ENCODE measurements at regions not wholly inside any gene's neighbourhood (a gene's known extent, or its start where the extent isn't known, plus 50 kb on each side); places are given as distances from the start of the nearest gene placed in this dataset.

GRCh38 chr17:71464751-71465150 lies 656.1 kb upstream of the SOX9 start:
- no peak overlapping the region for H3K27ac Mint-ChIP-seq
- H3K9me3 Mint-ChIP-seq, result no peaks in the 10 kb centered on the region
- ChIA-PET CTCF (no interaction called here), POLR2A (no interaction called here)
- no peak for ATAC-seq
- DNase-seq, result no peak
- H3K27me3 Mint-ChIP-seq, result no peaks in the 10 kb centered on the region
- H3K4me3 Mint-ChIP-seq, result no peak overlapping the region
- H3K4me1 Mint-ChIP-seq (ENCODE audit: low read depth), result no peaks in the 10 kb centered on the region
- intact Hi-C loops (cut with micrococcal nuclease), result no loop called here
- no peak for TF ChIP-seq CTCF (IDR thresholded peaks at IDR 0.05)
- H3K36me3 Mint-ChIP-seq (ENCODE audit: low read depth), result no peaks in the 10 kb centered on the region

- DNase-seq (no peak), ATAC-seq (no peak)
- no peak for TF ChIP-seq CTCF (IDR thresholded peaks at IDR 0.05)
- Mint-ChIP-seq H3K9me3 (no peaks in the 10 kb centered on the region), H3K36me3 (ENCODE audit: low read depth) (no peaks in the 10 kb centered on the region), H3K27me3 (no peaks in the 10 kb centered on the region), H3K27ac (no peak overlapping the region), H3K4me1 (ENCODE audit: low read depth) (no peaks in the 10 kb centered on the region), H3K4me3 (no peak overlapping the region)
- CTCF ChIA-PET, result no interaction called here
- POLR2A ChIA-PET, result no interaction called here
- intact Hi-C loops (cut with micrococcal nuclease), result no loop called here
Measured at GRCh38 chr17:71467719-71468118, 653.1 kb upstream of the SOX9 start.

- Mint-ChIP-seq H3K9me3 (no peaks in the 10 kb centered on the region), H3K4me3 (no peak overlapping the region), H3K36me3 (ENCODE audit: low read depth) (no peaks in the 10 kb centered on the region), H3K27ac (no peak overlapping the region), H3K27me3 (no peaks in the 10 kb centered on the region), H3K4me1 (ENCODE audit: low read depth) (no peaks in the 10 kb centered on the region)
- DNase-seq (no peak), ATAC-seq (no peak)
- TF ChIP-seq CTCF (IDR thresholded peaks at IDR 0.05), result no peak
- ChIA-PET POLR2A (no interaction called here), CTCF (no interaction called here)
- intact Hi-C loops (cut with micrococcal nuclease), result no loop called here
Measured at GRCh38 chr17:71470062-71470461, 650.8 kb upstream of the SOX9 start.

GRCh38 chr17:71472809-71473789 lies 647.7 kb upstream of the SOX9 start:
- POLR2A ChIA-PET, result no interaction called here
- peak; percentile 39 for TF ChIP-seq CTCF (IDR thresholded peaks at IDR 0.05)
- Mint-ChIP-seq H3K4me1 (ENCODE audit: low read depth) (no peaks in the 10 kb centered on the region), H3K27me3 (no peaks in the 10 kb centered on the region), H3K27ac (no peak overlapping the region), H3K9me3 (no peaks in the 10 kb centered on the region), H3K36me3 (ENCODE audit: low read depth) (no peaks in the 10 kb centered on the region), H3K4me3 (no peak overlapping the region)
- DNase-seq (no peak), ATAC-seq (no peak)
- CTCF ChIA-PET, result interaction anchor here (1.1 to 1.7 kb wide), 3 partner anchors 13 to 1067 kb away, joined by 3 to 8 read pairs (median 4); no protein-coding TSS in a partner anchor
- intact Hi-C loops (cut with micrococcal nuclease), result no loop called here

- TF ChIP-seq CTCF (IDR thresholded peaks at IDR 0.05), result no peak
- H3K9me3 Mint-ChIP-seq, result no peaks in the 10 kb centered on the region
- no peaks in the 10 kb centered on the region for H3K27me3 Mint-ChIP-seq
- no peaks in the 10 kb centered on the region for H3K4me1 Mint-ChIP-seq (ENCODE audit: low read depth)
- ChIA-PET POLR2A (no interaction called here), CTCF (no interaction called here)
- H3K27ac Mint-ChIP-seq, result no peak overlapping the region
- no peak for DNase-seq
- no peak for ATAC-seq
- intact Hi-C loops (cut with micrococcal nuclease), result no loop called here
- H3K4me3 Mint-ChIP-seq, result no peak overlapping the region
- H3K36me3 Mint-ChIP-seq (ENCODE audit: low read depth), result no peaks in the 10 kb centered on the region
Measured at GRCh38 chr17:71477356-71477755, 643.5 kb upstream of the SOX9 start.

Data from activated CD8-positive, alpha-beta T cell treated with anti-CD3 and anti-CD28 coated beads for 36 hours (primary cell).